ENCODE measurements at regions not wholly inside any gene's neighbourhood (a gene's known extent, or its start where the extent isn't known, plus 50 kb on each side); places are given as distances from the start of the nearest gene placed in this dataset.

DNA sequence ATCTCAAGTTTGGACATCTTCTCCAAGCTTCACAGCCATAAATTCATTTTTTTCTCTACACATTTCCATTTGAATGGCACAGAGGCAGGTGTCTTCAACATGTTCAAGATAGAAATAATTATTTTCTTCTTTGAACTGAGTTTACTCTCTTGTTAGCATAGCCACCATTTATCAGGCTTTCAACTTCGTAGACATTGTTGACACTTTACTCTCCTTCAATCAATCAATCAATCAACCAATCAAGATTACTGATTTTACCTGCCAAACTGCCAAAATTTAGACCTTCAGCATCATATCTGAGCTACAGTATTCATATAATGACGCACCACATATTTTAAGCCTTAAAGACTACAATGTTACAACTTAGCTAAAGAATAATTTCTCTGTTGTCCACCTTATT, 300.1 kb upstream of the LUZP2 start:
- TF ChIP-seq, protein P1, sequence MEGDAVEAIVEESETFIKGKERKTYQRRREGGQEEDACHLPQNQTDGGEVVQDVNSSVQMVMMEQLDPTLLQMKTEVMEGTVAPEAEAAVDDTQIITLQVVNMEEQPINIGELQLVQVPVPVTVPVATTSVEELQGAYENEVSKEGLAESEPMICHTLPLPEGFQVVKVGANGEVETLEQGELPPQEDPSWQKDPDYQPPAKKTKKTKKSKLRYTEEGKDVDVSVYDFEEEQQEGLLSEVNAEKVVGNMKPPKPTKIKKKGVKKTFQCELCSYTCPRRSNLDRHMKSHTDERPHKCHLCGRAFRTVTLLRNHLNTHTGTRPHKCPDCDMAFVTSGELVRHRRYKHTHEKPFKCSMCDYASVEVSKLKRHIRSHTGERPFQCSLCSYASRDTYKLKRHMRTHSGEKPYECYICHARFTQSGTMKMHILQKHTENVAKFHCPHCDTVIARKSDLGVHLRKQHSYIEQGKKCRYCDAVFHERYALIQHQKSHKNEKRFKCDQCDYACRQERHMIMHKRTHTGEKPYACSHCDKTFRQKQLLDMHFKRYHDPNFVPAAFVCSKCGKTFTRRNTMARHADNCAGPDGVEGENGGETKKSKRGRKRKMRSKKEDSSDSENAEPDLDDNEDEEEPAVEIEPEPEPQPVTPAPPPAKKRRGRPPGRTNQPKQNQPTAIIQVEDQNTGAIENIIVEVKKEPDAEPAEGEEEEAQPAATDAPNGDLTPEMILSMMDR (IDR thresholded peaks at IDR 0.05) = no peak
- no peak for TF ChIP-seq POLR2A (IDR thresholded peaks at IDR 0.05)

Data from esophagus squamous epithelium (tissue), 4 donors.